ENCODE measurements at regions not wholly inside any gene's neighbourhood (a gene's known extent, or its start where the extent isn't known, plus 50 kb on each side); places are given as distances from the start of the nearest gene placed in this dataset.

GRCh38 chr4:155526452-155527169 lies 140.0 kb upstream of the GUCY1A1 start:
- no peak overlapping the region for H2AFZ ChIP-seq (ENCODE audit: low read length)
- POLR2A ChIA-PET (ENCODE audit: partially characterized antibody): no interaction called here
- TF ChIP-seq TCF12 (IDR thresholded peaks at IDR 0.05; ENCODE audit: low read depth, low read length) (no peak), USF2 (IDR thresholded peaks at IDR 0.05; ENCODE audit: low read length) (no peak), ATF2 (IDR thresholded peaks at IDR 0.05; ENCODE audit: low read length) (no peak), CBX8 (IDR thresholded peaks at IDR 0.05; ENCODE audit: borderline replicate concordance, low read depth, low read length) (no peak), FOSL1 (IDR thresholded peaks at IDR 0.05; ENCODE audit: insufficient read depth, low read depth, low read length) (no peak), KDM5A (IDR thresholded peaks at IDR 0.05; ENCODE audit: low read length) (no peak), SP4 (IDR thresholded peaks at IDR 0.05; ENCODE audit: low read length) (no peak), GABPA (IDR thresholded peaks at IDR 0.05; ENCODE audit: borderline replicate concordance, insufficient read depth, low read length) (no peak), NRF1 (IDR thresholded peaks at IDR 0.05; ENCODE audit: low read depth, low read length) (no peak), TAF1 (IDR thresholded peaks at IDR 0.05; ENCODE audit: low read depth, low read length) (no peak), CTBP2 (IDR thresholded peaks at IDR 0.05; ENCODE audit: borderline replicate concordance, insufficient read depth, insufficient read length, low read length) (no peak)

More at GRCh38 chr4:155526452-155527169, 140.0 kb upstream of the GUCY1A1 start:
- no peak overlapping the region for H4K5ac ChIP-seq (ENCODE audit: insufficient read length, low read depth, low read length)
- no peak overlapping the region for H3K4ac ChIP-seq (replicated peaks; ENCODE audit: insufficient read length, low read depth, low read length)
- no peak overlapping the region for H2BK120ac ChIP-seq (replicated peaks; ENCODE audit: low read depth, low read length)
- H3K18ac ChIP-seq (ENCODE audit: extremely low read depth, low read length): no peak overlapping the region
- no peak for FAIRE-seq
- H2BK5ac ChIP-seq (ENCODE audit: low read depth, low read length): no peak overlapping the region
- no peaks in the 10 kb centered on the region for H3K79me2 ChIP-seq (ENCODE audit: control insufficient read depth in 1 of 2, insufficient read depth in 2 of 2, low read length in 2 of 2)
- H3K79me1 ChIP-seq (ENCODE audit: low read depth, low read length): no peaks in the 10 kb centered on the region
- no peak overlapping the region for H3K4me3 ChIP-seq (ENCODE audit: extremely low read depth in 1 of 4, insufficient read depth in 2 of 4, low read depth in 3 of 4, low read length in 4 of 4)
- H3K14ac ChIP-seq (ENCODE audit: insufficient read length): no peak overlapping the region
- H3K27me3 ChIP-seq (replicated peaks in 1 of 4; ENCODE audit: control insufficient read depth in 3 of 4, extremely low read depth in 1 of 4, insufficient read depth in 3 of 4, low read length in 3 of 4): no peaks in the 10 kb centered on the region
- CTCF ChIA-PET (ENCODE audit: partially characterized antibody): interaction anchor here (1.1 kb wide), 1 partner anchor 12 kb away, joined by 5 read pairs; no protein-coding TSS in a partner anchor
- WGBS, 2 experiments (ENCODE audit: extremely low coverage in 1 of 2, insufficient coverage in 1 of 2, insufficient read length in 1 of 2, insufficient replicate concordance in 2 of 2, low coverage in 1 of 2, low lambda C conversion rate in 2 of 2, missing lambda C conversion rate in 1 of 2): 88% methylated on average over 8 of the region's 8 CpGs; no CpG with 5 or more reads in 1 of the 2 experiments
- H3K36me3 ChIP-seq (ENCODE audit: control insufficient read depth in 2 of 4, insufficient read depth in 4 of 4, low read length in 3 of 4): no peaks in the 10 kb centered on the region
- no peak overlapping the region for H3K56ac ChIP-seq (replicated peaks; ENCODE audit: insufficient read length, low read depth, low read length)
- H2AK5ac ChIP-seq (ENCODE audit: low read depth, low read length): no peak overlapping the region
- peaks cover under 1 to 6% of the 10 kb centered on the region in 2 experiments; a peak in 1 of 4 replicates for H3K9me3 ChIP-seq (ENCODE audit: insufficient read depth in 2 of 2, low read depth in 1 of 2, low read length in 1 of 2)
- H3K4me2 ChIP-seq (ENCODE audit: insufficient read depth in 1 of 2, low read depth in 2 of 2, low read length in 2 of 2): no peak overlapping the region
- H3K4me1 ChIP-seq (replicated peaks in 1 of 4; ENCODE audit: control insufficient read depth in 3 of 4, insufficient read depth in 4 of 4, low read length in 3 of 4): no peaks in the 10 kb centered on the region
- H4K20me1 ChIP-seq (replicated peaks in 1 of 2; ENCODE audit: control insufficient read depth in 1 of 2, insufficient read depth in 2 of 2, low read length in 2 of 2): no peaks in the 10 kb centered on the region
- no peak overlapping the region for H4K91ac ChIP-seq (replicated peaks; ENCODE audit: insufficient read length, low read length)
- H2BK12ac ChIP-seq (ENCODE audit: low read depth, low read length): no peak overlapping the region
- no peak overlapping the region for H4K8ac ChIP-seq (ENCODE audit: extremely low read depth, insufficient read depth, low read length)
- H3K23me2 ChIP-seq (ENCODE audit: low read depth, low read length): no peaks in the 10 kb centered on the region
- no peak for DNase-seq (ENCODE audit: low read depth in 1 of 2, low spot score in 2 of 2)
- no peak overlapping the region for H2BK20ac ChIP-seq (ENCODE audit: low read length)
- H2BK15ac ChIP-seq (ENCODE audit: low read length): no peak overlapping the region
- H3K27ac ChIP-seq (ENCODE audit: low read depth, low read length): no peak overlapping the region
- H3K9ac ChIP-seq (replicated peaks in 1 of 4; ENCODE audit: extremely low read depth in 1 of 4, low read depth in 3 of 4, low read length in 3 of 4): no peak overlapping the region
- no peak overlapping the region for H3K23ac ChIP-seq (ENCODE audit: insufficient read length)

Measured in H1 (cell line).